Right lobe of liver (tissue), 4 donors: ENCODE measurements at regions not wholly inside any gene's neighbourhood (a gene's known extent, or its start where the extent isn't known, plus 50 kb on each side); places are given as distances from the start of the nearest gene placed in this dataset.

ENCODE experiments used
- CTCF ChIP-seq, 4 donors: fragments of 200-600 bp in 3 of 4; fragments of 450-650 bp in 1 of 4; IDR thresholded peaks; one replicate each; pipeline versions ENCODE4 v1.5.1 to v1.8.0; 2016 to 2022; ENCODE audit warnings: antibody characterized with exemption in 4 of 4, mild to moderate bottlenecking in 2 of 4
- POLR2A ChIP-seq: fragments of 450-650 bp; IDR thresholded peaks from one replicate; pipeline ENCODE4 v1.6.1; 2017; ENCODE audit warnings: antibody characterized with exemption, mild to moderate bottlenecking
- donor health status: DM: no; HTN: no; CAD: no.
- donor health status: DM: no; HTN: no; CAD: no.
- donor health status: DM: no; HTN: yes; CAD: no.

DNA sequence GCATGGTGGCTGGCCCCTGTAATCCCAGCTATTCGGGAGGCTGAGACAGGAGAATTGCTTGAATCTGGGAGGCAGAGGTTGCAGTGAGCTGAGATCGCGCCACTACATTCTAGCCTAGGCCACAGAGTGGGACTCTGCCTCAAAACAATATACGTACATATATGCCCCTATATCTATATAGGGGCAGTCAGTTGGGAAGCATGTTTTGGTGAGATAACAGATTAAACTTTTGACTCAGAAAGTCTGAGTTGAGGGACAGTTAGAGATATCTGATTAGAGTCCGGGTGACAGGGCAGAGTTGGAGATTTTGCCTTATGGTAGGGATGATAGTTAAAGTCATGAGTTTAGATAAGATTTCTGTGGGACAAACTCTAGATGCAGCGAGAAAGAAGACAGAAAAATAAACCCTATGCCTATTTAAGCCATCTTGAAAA is 71.8 kb upstream of the ALDH1A1 start:
- TF ChIP-seq CTCF (IDR thresholded peaks at IDR 0.05) (no peak), POLR2A (no peak)
